Activated CD4-positive, CD25-positive, alpha-beta regulatory T cell treated with anti-CD3 and anti-CD28 coated beads, Interleukin-2, amount 50 U/mL, for 24 hours (primary cell): ENCODE measurements at regions not wholly inside any gene's neighbourhood (a gene's known extent, or its start where the extent isn't known, plus 50 kb on each side); places are given as distances from the start of the nearest gene placed in this dataset.

Experiments used
- ATAC-seq, 2 donors: fragments of 150-1000 bp; cut with Tn5 transposase; one replicate each; pipeline ENCODE4 v1.10.0; 2021; ENCODE audit warnings: mild to moderate bottlenecking in 1 of 2, moderate library complexity in 1 of 2

DNA sequence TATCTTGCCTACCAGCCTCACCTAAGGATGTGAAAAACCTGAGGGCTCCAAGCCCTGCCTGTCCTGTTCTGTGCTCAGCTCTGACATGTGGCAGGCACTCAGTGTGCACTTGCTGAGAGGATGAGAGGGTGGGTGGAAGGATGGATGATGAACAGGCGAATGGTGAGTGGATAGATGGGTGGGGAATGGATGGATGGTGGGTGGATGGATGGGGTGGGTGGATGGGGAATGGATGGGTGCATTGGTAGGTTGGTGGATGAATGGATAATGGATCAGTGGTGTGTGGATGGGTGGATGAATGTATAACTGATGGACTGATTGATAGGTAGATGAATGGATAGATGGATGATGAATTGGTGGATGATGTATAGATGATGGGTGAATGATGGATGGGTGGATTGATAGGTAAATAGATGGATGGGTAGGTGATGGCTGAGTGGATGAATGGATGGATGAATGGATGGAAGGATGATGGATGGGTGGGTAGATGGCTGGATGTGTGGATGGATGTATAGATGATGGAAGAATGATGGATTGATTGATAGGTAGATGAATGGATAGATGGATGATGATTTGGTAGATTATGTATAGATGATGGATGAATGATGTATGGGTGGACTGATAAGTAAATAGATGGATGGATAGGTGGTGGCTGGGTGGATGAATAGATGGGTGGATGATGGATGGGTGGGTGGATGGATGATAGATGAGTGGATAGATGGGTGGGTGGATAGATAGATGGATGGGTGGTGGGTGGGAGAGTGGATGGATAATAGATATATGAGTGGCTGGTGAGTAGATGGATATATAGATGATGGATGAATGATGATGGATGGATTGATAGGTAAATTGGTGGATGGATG is 69.3 kb upstream of the NKX1-1 start:
- no peak for ATAC-seq

DNA sequence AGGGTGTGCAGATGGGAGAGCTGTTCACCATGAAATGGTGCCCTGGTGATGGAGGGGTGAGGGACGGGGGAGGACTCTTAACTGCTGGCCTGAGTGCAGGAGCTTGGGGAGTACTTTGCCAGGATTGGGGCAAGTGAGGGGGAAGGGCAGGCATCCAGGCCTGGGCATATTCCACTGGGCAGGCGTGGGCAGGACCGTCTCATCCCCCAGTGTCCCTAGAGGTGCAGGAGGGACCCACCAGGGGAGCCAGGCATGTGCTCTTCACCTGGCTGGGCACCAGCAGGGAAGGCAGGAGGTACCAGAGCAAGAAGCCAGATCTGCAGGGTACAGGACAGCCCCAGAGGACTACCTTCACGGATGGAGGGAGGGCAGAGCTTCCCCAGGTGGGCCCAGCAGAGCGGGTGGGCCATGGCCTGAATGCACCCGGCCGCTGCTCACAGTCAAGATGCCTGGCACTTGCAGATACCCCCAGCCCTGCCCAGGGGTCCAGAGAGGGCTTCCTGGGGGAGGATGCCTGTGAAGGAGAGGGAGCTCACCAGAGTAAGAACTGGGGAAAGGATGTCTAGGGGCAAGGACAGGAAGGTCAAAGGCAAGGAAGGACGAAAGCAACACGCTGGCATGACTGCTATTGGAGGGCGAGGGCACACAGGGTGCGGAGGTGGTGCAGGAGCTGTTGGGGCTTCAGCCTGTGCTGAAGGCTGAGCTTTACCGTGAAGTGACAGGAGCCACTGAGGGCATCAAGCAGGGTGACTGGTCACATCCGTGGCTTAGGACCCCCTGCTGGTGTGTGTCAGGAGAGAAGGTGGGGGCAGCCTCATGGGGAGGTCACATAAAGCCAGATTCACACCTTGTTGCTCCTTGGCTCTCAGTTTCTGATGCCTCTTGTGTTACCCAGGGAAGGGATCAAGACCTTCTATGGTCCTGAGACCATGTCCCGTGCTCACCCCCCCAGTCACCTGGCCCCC is 68.2 kb upstream of the NKX1-1 start:
- no peak for ATAC-seq

DNA sequence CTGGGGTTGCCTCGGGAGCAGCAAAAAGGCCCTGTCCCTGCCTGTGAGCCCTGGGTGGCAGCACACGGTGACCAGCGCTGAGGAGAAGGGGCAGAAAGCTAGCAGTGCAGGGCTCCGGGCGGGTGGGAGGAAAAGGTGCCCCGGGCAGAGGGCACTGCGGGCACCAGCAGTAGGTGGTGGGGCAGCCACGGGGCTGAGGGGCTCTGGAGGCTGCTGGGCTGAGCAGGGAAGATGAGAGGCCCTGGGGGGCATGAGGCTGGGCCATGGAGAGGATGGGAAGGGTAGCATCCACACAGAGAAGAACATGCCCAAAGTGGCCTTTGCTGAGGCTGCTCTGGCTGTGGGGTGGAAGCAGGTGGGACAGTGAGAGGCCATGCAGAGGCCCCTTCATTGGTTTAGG is 67.5 kb upstream of the NKX1-1 start:
- no peak for ATAC-seq

DNA sequence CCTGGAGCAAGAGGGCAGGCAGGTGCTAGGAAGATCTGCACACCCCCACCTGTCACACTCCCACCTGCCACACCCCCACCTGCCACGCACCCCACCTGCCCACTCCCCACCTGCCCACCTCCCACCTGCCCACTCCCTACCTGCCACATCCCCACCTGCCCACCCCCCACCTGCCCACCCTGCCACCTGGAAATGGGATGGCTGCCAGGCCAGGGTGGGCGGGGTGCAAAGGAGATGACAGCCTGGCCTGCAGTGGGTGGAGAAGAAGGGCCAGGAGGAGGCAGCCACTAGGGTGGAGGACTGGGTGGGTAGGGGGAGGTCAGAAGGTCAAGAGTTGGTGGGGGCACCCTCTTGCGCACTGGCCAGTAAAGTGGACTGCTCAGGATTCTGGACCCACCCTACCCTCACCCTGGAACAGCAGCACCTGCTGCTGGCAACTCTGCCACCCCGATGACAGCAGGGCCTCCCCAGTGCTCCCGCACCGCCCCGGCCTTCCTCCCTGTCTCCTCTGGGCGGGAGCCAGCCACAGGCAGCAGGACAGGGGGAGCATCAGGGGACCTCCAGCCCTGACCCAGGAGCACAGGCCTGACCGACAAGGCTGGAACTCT is 66.8 kb upstream of the NKX1-1 start:
- ATAC-seq: no peak

DNA sequence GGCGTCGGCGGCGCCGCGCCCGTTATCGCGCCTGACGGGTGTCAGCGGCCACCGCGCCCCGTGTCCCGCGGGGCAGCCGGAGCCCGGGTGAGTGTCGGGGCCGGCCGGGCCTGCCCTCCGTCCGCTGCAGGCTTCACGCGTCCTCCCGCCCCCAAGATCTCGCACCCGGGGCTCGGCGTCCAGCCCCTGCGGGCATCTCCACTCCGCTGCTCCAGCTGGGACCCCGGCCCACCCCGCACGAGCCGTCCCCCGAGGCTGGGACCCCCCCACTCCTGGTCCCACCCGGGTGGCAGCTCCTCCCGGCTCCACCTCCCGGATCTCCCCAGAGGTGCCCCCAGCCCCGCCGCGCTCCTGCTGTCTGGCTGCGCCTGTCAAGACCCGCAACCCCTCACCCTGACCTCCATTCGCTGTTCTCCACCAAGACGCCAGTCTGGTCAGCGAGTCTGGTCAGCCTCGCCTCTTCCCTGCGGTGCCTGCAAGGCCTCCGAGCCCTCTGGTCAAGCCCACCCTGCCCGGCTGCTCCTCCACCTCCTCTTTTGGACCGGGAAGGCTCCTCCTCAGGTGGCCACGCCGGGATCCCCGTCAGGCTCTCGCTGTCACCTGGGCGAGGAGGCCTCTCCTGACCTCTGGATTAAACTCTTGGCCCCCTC is 66.0 kb upstream of the NKX1-1 start:
- ATAC-seq: no peak

DNA sequence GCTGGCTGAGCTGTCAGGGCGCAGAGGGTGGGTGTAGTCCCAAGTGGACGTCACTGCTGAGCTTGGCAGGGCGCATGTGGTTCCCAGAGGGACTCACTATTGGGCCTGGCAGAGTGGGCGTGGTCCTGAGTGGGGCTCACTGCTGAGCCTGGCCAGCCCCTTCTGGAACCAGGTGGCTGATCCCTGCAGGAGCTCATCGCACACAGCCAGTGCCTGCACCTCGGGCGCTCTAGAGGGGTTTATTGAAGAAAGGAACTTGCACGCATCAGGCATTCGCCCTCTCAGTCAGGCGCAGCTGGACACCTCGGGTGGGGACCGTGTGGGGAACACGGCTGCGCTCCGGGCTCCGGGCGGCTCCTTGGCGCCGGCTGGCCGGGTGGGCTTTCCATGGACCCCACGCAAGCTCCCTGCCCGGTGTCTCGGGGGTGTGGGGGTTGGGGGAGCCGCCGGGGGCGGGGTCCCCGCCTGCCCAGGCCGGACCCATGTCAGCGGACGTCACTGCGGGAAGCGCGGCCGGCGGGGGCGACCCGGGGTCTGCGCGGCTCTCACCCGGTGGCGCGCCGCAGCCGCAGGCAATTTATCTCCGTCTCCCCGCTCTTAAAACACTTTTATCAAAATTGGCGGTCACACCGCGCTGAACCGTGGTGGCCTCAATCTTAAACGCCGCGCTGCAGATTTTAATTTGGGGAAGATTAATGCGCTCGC is 65.4 kb upstream of the NKX1-1 start:
- ATAC-seq: no peak

DNA sequence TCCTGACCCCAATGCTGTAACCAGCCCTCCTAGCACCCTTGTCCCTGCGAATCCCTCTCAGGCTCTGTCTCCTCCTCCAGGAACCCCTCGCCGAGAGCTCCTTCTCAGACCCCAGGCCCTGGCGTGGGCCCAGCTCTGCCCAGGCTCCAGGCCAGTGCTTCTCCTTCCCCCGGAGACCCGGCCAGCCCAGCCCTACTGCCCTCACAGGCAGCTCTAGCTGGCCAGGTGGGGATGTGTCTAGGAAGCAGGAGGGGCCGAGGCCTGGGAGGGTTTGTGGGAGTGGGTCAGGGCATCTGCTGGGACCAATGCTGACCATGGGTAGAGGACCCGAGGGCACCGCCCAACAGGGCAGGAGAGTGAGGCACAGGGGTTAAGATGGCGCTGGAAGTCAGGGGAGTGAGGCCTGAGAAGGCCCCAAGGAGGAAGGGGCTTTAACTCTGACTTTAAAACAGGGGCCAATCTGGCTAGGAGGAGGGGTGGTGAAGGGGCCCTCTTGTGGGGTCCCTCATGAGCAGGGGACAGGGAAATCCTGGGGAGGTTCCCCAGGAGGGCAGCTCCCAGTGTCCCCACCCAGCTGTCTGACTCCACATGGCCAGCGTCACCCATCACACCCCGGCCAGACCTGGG is 64.7 kb upstream of the NKX1-1 start:
- no peak for ATAC-seq

DNA sequence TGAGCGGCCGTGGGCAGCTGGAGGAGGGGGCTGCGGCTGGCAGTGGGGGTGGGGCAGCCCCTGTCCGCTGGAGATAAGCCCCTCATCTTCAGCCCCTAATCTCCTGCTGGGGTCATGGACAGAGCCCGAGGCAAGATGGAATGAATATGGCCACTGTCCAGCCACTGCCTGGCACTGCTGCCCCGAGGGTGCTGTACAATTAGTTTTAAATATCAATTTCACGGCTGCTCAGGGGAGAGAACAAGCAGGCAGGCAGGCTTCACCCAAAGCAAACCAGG is 64.1 kb upstream of the NKX1-1 start:
- no peak for ATAC-seq

DNA sequence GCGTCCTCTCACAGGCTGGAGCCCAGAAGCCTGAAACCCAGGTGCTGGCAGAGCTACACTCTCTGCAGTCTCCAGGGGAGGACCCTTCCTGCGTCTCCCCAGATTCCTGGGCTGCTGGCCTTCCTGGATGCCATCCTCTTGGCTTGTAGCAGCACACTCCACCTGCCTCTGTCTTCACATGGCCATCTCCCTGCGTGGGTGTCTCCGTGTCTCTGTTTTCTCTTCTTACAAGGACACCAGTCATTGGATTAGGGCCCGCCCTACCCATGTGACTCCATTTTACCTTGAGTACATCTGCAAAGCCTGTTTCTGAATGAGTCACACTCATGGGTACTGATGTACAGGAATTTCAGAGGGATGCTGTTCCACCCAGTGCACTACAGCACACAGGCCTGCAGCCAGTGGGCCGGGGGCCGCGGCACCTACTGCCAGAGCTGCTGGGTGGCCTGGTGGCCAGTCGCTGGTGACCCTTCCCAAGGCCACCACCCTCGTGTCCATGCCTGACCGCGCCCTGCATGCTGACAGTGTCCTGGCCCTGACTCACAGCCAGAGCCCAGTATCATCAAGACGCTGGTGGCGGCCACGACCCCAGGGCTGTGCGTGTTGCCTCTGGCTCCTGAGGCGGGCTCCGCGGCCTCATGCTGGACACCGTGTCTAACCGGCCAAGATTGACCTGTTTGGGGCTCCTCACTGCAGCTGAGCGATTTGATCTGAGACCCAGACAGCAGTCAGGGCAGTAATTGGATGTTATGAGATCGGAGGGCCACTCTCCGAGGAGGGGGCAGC is 63.6 kb upstream of the NKX1-1 start:
- ATAC-seq: no peak

DNA sequence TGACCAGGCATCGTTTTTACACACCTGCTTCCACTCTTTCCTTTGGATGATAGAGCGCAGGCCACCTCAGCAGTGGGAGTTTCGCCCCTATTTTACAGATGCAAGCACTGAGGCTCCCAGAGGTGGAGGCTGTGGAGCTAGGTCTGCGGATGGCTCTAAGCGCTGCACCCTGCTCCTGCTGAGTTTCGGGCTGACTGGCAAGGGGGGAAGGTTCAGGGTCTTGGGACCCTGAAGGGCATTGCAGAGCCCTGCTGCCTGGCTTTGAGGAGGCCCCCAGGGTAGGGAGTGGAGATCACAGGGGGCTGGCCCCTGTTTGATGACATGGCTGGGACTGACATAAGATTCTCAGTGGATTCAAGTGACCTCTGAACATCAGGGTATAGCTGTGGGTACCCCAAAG is 62.8 kb upstream of the NKX1-1 start:
- no peak for ATAC-seq

DNA sequence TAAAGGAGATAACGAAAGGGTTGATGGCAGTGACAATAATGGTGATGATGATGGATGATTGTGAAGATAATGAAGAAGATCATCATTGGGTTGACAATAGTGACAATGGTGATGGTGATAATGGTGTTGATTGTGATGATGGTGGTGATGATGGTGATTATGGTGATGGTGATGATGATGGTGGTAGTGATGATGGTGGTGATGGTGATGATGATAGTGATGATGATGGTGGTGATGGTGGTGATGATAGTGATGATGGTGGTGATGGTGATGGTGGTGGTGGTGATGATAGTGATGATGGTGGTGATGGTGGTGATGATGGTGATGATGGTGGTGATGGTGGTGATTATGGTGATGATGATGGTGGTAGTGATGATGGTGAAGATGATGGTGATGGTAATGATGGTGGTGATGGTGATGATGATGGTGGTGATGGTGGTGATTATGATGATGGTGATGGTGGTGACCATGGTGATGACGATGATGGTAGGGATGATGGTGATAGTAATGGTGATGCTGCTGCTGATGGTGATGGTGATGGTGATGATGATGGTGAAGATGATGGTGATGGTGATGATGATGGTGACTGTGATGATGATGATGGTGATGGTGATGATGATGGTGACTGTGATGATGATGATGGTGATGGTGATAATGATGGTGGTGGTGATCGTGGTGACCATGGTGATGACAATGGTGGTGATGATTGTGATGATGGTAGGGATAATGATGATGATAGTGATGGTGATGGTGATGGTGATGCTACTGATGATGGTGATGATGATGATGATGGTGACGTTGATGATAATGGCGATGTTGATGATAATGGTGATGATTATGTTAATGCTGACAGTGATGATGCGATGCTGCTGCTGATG is 61.6 kb upstream of the NKX1-1 start:
- ATAC-seq: no peak

DNA sequence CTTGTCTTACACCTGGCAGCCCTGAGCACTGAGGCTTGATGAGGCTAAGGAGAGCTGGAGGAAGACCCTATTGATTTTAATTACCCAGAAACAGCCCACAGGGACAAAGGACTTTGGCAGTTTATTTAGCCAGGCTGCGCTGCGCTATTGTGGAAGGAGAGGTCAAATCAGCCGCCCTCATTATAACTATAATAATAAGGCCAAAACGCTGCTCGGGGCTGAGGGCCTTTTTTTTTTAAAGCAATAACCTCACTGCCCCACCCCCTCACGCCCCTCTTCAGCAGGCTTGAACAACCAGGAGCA is 60.6 kb upstream of the NKX1-1 start:
- ATAC-seq: no peak

DNA sequence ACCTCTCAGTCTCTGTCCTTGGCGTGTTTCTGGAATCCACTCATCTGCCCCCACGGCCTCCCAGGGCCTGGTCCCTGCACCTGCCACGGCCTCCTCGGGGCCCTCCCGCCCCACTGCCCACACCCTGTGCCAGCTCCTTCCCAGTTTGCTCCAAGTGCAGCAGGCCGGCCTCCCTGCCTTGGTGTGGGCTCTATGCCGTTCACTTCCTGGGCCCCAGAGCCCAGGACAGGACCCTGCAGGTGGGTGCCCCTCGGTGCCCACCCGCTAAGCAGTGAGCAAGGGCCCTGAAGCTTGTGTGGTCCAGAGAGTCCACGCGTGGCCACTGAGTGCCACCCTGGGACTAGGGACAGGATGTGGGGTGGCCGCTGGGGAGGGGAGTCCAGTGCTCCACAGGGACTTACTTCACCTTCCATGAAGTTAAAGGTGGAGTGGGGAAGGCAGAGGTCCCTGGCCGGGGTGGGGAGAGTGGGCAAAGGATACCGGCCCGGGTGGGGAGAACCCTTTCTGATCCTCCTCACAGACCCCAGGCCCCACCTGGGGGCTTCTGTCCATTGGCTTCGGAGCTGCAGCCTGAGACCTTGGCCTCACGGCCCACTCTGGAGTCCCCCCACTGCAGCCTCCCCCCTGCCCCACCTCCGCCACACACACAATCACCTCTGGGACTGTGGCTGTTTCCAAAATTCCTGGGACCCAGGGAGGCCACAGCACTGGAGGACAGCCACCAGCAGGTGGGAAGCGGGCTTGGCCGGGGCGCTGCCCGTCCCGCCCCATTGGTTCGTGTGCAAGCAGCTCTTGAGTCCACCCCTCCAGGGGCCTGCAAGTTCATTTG is 60.0 kb upstream of the NKX1-1 start:
- no peak for ATAC-seq

DNA sequence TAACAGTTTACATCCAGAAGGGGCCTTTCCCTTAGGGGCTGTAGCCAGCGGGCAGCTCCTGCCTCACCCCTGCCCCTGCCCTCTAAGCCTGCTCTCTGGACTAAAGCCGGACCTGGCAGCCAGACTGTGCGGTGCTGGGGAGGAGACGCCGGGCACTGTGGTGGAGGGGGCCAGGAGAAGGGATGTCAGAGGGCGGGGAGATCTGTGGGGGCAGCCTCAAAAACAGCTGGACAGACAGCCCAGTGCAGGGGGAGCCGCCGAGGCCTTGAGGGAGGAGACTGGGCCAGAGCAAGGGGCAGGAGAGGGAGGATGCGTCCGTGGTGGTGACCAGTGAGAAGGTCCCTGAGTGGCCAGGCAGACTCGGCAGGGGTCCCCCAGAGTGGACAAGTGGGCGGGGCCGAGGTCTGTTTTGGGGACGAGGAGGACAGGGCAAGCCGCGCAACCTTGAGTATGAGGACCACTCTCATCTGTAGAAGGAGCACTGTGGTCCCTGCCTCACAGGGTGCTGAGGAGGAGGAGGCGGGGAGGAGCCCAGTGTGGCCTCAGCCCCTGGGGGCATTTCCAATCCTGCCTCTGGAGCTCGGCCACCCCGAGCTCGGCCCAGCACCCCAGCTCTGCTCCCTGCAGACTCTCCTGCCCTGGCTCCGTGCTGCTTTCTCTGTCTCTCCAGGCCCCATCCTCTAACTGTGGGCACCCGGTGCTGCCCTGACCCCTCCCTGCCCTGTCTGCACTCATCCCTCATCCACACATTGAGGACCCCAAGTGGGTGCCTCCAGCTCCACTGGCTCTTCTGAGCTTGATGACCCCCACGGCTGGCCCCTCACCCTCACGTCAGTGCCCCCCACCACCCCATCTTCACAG is 59.2 kb upstream of the NKX1-1 start:
- no peak for ATAC-seq

DNA sequence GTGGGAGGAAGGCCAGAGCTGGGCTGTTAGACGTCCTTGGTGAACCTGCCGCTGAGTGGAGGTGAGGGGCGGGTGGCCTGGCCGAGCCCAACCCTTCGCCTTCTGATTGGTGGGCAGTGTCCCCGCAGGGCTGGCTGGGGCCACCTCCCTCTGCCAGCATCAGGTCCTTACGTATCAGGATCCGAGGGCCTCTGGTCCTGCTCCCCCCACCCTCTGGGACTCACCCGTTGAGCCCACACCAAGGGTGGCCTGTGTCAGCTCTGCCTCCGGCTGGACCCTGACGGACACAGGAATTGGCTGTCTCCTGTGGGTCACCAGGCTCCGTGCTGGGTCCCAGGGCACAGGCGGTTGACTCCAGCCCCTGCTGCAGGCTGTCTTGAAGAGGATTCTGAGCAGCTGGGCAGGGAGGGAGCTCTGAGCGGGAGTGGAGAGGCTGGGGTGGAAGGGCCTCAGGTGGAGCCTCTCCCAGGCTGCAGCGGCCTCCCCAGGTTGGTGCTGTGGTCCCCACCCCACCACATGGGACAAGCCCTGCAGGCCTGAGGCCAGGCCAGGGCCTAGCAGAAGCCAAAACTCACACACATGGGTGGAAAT is 58.4 kb upstream of the NKX1-1 start:
- ATAC-seq: no peak

DNA sequence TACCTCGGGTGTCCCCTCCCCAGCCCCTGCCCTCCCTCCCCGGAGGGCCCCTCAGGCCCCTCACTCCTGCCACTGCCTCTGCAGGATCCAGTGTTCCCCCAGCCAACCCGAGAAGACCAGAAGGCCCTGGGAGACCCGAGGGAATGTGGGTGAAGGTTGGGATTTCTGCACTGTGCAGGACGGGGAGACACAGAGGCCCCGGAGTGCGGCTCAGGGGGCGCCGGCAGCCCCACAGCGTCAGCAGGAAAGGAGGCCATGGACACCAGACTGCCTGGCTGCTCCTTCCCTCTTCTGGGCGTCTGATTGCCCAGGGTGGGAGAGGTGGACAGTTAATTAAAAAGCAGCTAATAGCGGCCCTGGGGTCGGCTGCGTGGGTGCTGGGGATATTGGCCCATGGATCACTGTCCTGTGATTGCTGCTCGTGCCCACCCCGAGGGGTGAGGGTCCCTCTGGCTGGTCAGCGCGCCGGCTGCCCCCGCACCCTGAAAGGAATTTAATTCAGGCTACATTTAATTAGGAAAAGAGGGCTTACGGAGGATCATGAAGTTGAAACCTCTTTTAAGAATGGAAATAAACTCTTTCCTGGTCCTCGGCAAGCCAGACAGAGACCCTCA is 57.8 kb upstream of the NKX1-1 start:
- ATAC-seq: no peak
